ENCODE measurements at regions not wholly inside any gene's neighbourhood (a gene's known extent, or its start where the extent isn't known, plus 50 kb on each side); places are given as distances from the start of the nearest gene placed in this dataset.

DNA sequence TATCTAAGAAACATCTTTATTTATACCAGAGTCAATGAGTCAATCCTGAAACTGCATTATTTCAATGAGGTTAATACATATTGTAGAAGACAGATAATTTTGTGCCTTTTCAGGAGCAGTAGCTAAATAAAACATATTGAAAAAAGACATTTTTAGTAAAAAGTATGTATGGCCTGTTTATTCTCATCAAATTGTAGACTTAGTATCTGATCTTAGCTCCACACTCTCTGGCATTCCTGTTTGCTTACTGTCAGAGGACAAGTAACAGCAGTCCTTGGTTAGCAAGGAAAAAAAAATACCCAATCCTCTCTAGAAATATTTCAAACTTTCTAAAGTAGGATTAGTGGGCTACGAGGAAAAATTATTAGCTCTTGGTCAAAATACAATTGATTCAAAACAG lies 50.5 kb upstream of the GUCY1A1 start:
- ChIA-PET POLR2A (ENCODE audit: low non-redundant PET) (no interaction called here), CTCF (no interaction called here)
- no peak for DNase-seq (ENCODE audit: low spot score)
- TF ChIP-seq, protein P1, sequence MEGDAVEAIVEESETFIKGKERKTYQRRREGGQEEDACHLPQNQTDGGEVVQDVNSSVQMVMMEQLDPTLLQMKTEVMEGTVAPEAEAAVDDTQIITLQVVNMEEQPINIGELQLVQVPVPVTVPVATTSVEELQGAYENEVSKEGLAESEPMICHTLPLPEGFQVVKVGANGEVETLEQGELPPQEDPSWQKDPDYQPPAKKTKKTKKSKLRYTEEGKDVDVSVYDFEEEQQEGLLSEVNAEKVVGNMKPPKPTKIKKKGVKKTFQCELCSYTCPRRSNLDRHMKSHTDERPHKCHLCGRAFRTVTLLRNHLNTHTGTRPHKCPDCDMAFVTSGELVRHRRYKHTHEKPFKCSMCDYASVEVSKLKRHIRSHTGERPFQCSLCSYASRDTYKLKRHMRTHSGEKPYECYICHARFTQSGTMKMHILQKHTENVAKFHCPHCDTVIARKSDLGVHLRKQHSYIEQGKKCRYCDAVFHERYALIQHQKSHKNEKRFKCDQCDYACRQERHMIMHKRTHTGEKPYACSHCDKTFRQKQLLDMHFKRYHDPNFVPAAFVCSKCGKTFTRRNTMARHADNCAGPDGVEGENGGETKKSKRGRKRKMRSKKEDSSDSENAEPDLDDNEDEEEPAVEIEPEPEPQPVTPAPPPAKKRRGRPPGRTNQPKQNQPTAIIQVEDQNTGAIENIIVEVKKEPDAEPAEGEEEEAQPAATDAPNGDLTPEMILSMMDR (conservative IDR thresholded peaks at IDR 0.05; ENCODE audit: low read depth), result no peak
- no peak overlapping the region for H3K27ac ChIP-seq

DNA sequence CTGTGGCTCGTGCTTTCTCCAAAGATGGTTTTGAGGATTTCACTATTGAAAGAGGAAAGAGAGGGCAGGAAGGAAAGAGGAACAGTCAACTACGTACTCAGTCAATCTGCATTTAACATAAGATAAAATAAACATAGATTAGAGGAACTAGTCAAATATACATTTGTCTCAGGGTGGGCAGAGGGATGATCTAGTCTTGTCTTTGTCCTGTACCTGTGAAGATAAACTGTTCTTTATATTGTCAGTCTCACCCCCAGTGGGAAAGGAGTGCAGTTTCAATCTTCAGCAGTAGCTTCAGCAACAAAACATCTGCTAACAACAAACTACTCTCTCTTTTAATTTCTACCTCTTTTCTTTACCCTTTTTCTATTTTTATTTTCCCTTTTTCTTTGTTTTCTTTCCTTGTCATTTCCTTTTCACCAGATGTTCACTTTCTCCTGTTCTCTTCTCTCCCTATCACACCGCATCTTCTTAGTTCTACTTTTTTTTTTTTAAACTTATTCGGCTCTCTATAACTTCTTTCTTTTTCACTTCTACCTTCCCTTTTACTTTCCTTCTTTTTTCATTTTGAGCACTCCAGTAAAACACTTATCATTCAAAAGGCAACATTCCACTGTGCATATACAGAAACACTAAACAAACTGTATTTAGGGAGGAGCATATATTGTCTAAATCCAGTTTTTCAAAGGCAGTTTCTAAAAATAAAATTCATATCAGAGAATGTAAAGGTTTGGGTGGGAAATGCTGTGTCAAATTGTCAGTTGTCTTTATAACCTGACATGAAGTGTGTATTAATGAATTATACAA lies 51.4 kb upstream of the GUCY1A1 start:
- CTCF ChIA-PET, result no interaction called here
- POLR2A ChIA-PET (ENCODE audit: low non-redundant PET), result no interaction called here
- no peak overlapping the region for H3K27ac ChIP-seq
- DNase-seq (ENCODE audit: low spot score), result no peak
- TF ChIP-seq, protein P1 (conservative IDR thresholded peaks at IDR 0.05; ENCODE audit: low read depth), result no peak

DNA sequence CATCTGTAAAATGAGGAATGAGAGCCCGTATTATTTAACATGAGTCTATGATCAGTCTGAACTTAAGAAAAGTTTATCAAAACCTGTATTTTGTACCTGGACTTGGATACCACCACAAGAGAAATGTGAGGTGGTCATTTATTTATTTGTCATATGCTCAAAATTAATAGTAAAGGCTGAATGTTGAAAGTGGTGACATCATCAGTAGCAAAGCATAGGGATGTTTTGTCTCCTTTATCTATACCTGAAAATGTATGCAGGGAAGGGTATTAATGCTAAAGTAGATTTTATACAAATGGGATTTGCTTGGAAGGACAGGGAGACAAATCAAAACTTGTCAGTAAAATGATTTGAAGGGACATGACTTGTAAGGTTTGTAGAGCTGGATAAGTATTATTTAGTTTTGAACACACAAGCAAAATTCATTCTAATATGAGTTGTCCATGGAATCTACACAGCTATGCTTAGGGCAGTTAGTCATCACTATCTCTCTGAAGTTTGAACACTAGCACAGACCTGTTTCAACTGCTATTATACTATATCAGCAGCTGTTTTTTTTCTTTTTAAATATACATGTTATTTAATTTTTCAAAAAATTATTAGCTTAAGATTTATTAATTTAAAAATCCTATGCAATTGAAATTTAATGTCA lies 52.4 kb upstream of the GUCY1A1 start:
- ChIA-PET POLR2A (ENCODE audit: low non-redundant PET) (no interaction called here), CTCF (no interaction called here)
- TF ChIP-seq, protein P1 (conservative IDR thresholded peaks at IDR 0.05; ENCODE audit: low read depth), result no peak
- no peak for DNase-seq (ENCODE audit: low spot score)
- H3K27ac ChIP-seq, result no peak overlapping the region

DNA sequence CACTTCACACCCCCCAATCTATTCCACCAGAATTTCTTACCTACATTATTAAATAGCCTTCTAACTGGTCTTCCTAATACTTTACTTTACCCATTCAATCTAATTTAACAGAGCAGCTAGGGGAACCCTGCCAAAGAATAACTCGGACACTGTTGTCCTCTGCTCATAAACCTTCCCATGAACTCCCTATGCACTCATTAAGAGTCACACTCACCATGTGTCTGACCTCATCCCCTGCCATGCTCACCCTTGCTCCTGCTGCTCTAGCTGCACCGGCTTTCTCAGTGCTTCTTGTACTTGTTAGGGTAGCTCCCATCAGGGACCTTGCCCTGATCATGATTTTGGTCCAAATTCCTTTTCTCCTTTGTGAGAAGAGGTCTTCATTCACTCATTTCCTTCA lies 54.6 kb upstream of the GUCY1A1 start:
- TF ChIP-seq, protein P1 (conservative IDR thresholded peaks at IDR 0.05; ENCODE audit: low read depth), result no peak
- no peak overlapping the region for H3K27ac ChIP-seq
- POLR2A ChIA-PET (ENCODE audit: low non-redundant PET), result no interaction called here
- CTCF ChIA-PET, result no interaction called here
- DNase-seq (ENCODE audit: low spot score), result no peak

DNA sequence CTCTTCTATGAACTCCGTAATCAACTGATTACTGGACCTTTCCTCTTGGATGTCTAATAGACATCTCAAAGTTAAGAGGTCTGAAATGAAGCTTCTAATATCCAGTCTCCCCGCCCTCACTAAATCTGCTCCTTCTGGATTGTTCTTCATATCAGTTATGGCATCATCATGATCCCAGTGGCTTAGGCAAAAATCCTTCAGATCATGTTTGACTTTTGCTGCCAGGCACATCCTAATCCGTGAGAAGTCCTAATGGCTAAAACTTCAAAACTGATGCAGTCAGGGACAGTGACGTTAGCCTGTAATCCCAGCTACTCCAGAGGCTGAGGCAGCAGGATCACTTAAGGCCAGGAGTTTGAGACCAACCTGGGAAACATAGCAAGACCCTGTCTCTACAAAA lies 55.1 kb upstream of the GUCY1A1 start:
- TF ChIP-seq, protein P1 (conservative IDR thresholded peaks at IDR 0.05; ENCODE audit: low read depth), result no peak
- no peak overlapping the region for H3K27ac ChIP-seq
- ChIA-PET POLR2A (ENCODE audit: low non-redundant PET) (no interaction called here), CTCF (no interaction called here)
- DNase-seq (ENCODE audit: low spot score), result no peak

DNA sequence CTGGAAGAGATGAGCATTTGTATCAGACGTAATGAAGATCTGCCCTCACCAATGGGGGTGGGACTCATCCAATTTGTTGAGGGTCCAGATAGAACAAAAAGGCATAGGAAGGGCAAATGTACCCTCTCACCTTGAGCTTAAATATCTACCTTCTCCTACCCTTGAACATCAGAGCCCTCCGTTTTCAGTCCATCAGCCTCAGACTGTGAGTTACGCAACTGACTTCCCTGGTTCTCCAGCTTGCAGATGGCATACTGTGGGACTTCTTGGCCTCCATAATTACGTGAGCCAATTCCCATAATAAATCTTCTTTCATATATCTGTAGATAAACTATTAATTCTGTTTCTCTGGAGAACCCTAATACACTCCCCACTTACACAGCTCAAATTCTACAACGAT lies 56.5 kb upstream of the GUCY1A1 start:
- TF ChIP-seq, protein P1 (conservative IDR thresholded peaks at IDR 0.05; ENCODE audit: low read depth), result no peak
- ChIA-PET CTCF (no interaction called here), POLR2A (ENCODE audit: low non-redundant PET) (no interaction called here)
- H3K27ac ChIP-seq, result no peak overlapping the region
- no peak for DNase-seq (ENCODE audit: low spot score)
